NCI-H82 (cell line): ENCODE measurements at regions not wholly inside any gene's neighbourhood (a gene's known extent, or its start where the extent isn't known, plus 50 kb on each side); places are given as distances from the start of the nearest gene placed in this dataset.

ENCODE experiments used
- DNase-seq: peaks from one replicate; lab custom pipeline; 2025; lab: John Stamatoyannopoulos, UW

DNA sequence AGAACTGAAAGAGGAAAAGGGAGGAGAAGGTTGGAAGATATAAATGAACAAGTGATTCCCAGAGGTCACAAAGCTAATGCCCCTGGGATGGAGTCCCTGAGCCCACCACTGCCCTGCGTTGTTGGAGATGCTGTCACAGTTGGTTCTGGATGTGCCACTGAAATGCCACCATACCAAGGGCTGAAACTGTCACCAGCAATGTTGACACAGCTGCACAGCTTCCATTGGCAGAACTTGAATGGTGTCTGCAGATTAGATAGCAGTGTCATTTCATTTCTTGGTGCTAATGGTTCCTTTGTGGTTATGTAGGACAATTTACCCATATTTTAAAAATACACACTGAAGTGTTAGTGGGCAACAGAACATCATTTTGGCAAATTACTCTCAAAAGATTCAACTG is 120.7 kb downstream of the TBXT start:
- no peak for DNase-seq

DNA sequence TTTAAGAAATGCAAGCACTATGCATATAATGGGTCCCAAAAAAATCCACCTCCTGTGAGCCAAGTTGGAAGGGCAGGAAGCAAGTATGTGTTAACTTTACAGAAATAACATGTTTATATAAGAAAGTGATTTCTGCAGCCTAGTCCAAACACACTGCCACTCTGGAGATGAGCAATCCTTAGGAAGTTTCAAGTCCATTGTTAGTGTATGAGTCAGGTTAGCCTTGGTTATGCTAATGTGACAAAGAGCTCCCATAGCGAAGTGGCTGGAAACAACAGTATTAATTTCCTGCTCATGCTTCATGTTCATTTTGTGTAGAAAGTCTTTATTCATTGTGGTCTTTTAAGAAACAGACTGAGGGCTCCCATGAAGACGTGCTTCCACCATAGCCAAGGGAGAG is 121.4 kb downstream of the TBXT start:
- DNase-seq = no peak

GRCh38 chr6:166045860-166046200 is 121.8 kb downstream of the TBXT start:
- no peak for DNase-seq

DNA sequence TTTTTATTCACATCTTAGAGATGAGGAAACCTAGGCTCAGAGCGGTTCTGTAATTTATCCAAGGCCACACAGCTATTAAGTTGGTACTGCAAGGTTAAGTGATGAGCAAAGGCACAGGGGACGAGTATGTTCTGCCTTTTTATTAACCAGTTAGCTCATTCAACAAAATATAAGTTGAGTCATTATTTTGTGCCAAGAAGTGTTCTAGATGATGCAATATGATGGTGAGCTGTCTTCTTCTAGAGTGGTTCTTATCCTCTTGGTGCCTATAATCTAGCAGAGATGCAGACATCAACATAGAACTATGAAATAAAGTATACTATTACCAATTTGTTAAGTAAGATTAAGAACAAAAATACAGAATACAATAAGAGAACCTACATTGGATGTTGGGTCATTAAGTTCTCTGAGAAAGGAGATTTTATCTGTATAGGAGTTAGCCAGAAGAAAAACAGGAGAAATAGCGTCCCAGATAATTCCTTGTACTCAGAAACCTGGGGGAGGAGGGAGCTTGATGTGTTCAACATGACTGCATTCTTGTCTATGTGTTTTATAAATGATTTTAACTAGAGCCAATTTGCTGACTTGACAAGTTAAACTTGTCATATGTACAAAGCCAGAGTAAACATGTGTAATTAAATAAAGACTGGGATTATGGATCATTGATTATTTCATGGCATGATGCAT is 122.3 kb downstream of the TBXT start:
- no peak for DNase-seq

DNA sequence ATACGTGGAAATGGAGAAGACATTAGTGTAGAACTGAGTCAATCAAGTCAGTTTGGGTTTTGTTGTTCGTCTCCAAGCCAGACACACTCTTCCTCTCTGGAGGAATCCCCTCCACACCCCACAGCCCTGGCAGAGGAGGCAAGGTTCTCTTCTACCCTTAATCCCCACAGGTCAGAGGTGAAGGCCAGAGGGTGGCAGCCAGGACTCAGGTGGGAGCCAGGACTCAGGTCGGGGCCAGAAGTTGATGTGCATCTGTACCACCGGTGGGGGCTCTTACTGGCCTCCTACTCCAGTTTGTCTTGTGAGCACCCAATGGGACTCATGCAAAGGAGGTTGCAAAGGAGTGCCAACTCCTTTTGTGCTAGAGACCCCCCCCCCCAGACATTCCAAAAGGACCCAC is 126.4 kb downstream of the TBXT start:
- no peak for DNase-seq

DNA sequence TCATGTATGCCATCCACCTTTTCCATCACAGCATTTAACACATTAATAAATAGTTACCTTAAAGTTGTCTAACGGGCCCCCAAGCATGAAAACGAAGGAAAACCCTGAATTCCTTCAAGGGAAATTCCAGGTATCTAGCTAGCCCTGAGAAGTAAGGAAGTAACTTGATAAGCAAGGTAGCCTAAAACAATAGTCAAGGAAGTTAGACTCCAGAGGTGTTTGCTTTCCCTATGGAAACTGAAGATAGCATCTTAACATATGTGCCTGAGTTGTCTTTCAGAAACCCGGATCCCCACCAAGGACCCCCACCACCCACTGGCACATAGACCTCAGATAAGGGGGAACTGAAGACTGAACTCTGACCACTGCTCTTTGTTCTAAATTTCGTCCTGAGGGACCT is 127.4 kb downstream of the TBXT start:
- no peak for DNase-seq

GRCh38 chr6:166036316-166037095 is 131.1 kb downstream of the TBXT start:
- no peak for DNase-seq

DNA sequence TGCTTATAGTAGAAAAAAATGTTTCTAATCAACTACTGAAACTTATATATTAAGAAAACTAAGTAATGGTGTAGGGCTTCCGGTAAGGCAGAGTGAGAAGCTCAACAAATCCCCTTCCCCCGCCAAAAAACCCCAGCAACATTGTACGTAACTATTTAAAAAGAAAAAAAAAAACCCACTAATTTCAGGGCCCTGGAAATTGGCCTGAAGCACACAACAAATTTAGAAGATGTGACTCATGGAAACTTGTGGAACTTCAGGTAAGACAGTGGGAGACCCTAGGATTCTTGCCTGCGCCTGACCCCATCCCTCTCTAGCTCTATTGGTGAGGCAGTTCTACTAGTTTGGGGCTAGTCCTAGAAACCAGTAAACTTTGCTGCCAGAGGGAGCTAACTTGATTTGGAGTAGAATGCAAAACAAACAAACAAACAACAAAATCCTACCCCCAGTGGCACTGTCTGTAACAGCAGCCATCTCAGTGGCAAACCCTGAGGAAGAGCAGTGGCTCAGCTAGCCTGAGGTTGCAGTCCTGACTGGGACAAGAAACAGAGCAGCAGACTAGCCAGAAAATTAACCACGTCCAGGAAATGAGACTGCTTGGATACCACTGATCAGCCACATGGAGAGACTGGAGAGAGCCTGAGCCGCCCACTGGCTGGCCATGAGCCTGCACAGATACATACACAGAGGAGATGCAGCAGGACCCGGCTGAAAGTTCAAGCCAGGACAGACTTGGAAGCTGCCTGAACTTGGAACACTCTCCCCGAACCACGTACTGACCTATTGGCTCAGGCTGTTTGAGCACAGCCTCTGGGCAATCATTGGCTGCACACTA is 135.1 kb downstream of the TBXT start:
- DNase-seq = no peak

DNA sequence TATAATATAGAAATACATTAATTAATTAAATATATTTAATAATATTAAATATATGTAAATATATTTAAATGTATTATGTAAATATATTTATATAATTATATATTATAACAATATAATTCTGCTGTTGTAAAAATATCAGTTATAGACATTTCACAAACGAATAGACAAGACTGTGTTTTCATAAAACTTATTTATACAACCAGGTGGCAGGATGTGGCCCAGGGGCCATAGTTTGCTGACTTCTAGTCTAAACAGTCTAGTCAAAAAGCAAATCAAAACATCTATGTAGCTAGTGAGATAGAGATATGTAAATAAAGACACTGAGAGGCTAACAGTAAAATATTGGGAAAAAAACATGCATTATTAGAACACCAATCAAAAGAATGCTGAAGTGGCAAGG is 136.4 kb downstream of the TBXT start:
- no peak for DNase-seq

DNA sequence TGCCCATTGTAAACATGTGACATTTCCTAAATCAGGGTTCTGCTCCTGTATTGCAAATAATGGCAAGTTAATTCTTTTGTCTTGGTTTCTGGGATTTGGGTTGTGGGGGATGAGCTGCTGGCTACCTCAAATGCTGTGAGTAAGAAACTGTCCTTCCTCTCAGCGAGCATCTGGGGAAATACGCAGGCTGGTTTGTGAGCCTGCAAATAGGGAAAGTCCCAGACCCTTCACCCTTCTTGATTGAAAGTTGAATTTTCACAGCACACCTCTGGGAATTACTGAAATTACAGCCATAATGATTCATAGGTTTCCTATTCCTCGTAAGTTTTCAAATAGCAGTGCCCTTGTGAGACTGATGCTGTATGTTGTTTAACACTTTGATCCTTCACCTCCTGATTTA is 138.1 kb downstream of the TBXT start:
- DNase-seq = no peak

GRCh38 chr6:166027761-166028160 is 139.9 kb downstream of the TBXT start:
- no peak for DNase-seq

DNA sequence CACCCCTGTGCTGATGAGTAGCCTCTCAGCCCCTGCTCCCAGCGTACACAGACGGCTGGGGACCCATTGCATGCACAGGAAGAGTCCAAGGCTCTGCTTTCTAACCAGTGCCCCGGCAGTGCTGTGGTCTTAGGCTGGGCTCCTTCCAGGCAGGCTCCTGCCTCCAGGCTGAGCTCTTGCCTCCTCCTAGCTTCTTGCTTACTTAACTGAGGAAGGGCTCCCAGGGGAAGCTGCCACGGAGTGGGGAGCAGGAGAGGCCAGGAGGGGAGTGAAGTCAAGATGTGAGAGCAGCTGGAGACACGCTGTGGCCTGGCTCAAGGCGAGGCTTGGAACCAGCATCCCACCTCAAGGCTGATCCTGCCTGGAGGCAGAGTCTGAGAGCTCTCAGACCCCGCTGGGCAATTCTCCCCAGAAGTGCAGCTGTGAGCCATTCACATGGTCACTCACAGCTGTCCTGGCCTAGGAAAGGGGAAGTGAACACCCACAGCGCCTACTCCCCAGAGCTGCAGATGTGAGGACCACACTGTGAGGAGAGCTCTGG is 141.0 kb downstream of the TBXT start:
- DNase-seq = no peak

- DNase-seq = no peak
Observed at GRCh38 chr6:166025149-166025898, 142.3 kb downstream of the TBXT start.

- no peak for DNase-seq
Observed at GRCh38 chr6:166024252-166024651, 143.4 kb downstream of the TBXT start.

GRCh38 chr6:166023273-166023989 is 144.2 kb downstream of the TBXT start:
- DNase-seq = no peak

GRCh38 chr6:166021429-166021828 is 146.2 kb downstream of the TBXT start:
- DNase-seq = no peak

DNA sequence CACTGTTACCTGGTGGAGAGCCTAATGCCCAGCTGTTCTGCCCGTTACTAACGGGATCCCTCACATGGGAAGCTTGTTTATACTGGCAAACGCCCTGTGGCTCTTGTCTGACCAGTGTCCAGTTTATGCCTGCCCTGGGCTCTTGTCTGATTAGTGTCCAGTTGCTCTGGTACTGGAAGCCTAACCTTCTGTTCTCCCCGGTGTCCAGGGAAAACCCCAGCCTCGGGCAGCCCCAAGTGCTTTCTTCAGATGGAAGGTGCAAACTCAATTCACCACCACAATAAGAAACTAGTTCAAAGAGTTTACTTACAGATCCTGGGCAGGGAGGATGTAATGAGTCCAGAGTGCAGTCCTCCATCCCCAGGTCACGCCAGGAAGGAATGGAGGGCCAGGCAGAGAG is 148.4 kb downstream of the TBXT start:
- no peak for DNase-seq

GRCh38 chr6:166017032-166017635 is 150.5 kb downstream of the TBXT start:
- DNase-seq = no peak

DNA sequence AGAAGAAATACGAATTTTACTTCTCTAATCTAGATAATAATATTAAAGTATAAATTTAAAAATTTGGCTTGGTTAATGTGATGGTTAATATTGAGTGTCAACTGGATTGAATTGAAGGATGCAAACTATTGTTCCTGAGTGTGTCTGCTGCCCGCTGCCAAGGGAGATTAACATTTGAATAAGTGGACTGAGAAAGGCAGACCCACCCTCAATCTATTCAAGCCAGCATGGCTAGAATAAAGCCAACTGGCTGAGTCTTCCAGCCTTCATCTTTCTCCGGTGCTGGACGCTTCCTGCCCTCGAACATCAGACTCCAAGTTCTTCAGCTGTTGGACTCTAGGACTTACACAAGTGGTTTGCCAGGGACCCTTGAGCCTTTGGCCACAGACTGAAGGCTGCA is 152.7 kb downstream of the TBXT start:
- DNase-seq = no peak

DNA sequence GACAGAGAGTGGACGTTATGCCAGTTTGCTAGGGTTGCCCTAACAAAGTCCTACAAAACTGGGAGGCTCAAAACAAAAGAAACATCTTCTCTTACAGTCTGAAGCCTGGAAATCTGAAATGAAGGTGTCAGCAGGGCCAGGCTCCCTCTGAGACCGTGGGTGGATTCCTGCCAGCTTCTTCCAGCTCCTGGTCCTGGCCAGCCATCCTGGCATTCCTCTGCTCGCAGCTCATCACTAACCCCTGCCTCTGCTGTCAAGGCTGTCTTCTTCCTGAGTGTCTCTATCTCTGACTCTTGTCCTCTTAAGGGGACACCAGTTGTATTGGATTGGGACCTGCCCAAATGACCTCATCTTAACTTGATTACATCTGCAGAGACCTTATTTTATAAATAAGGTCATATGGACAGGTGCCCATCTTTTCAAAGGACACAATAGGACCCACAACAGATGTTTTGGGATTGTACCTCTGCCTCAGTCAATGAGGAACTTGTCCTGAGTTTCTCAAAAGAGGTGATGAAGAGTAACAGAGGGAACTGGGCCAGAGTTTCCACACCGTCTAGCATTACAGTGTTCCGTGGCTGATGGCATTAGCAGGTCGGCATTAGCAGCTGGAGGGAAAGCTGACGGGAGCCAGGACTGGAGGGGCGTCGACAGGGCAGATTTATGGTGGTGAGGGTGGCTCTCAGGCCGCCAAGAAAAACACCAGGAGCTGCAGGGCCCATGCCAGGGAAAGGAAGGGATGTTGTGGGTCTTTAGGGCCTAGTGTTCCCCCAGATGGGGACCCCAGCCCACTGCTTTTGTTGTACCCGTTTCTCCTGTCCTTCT is 157.3 kb downstream of the TBXT start:
- DNase-seq = no peak
